Left renal cortex interstitium (tissue), 4 donors: ENCODE measurements at regions not wholly inside any gene's neighbourhood (a gene's known extent, or its start where the extent isn't known, plus 50 kb on each side); places are given as distances from the start of the nearest gene placed in this dataset.
"Not testable (repeated sequence)": the region's sequence is repeated elsewhere in the genome, so short reads cannot be mapped to it uniquely, and the experiment has no call there.

Experiments
- DNase-seq, 4 donors: peaks; one replicate each; pipeline ENCODE4 v3.0.0-alpha.2; 2013; ENCODE audit warnings: low read depth in 4 of 4, low spot score in 2 of 4, missing footprints in 1 of 4

GRCh38 chr3:163504974-163505373, 1573.3 kb downstream of the SI start:
- no peak for DNase-seq

GRCh38 chr3:163499736-163500219, 1578.5 kb downstream of the SI start:
- DNase-seq: not testable (repeated sequence)

GRCh38 chr3:163498842-163499735, 1579.2 kb downstream of the SI start:
- not testable (repeated sequence) for DNase-seq

GRCh38 chr3:163491714-163492113, 1586.6 kb downstream of the SI start:
- no peak for DNase-seq

DNA sequence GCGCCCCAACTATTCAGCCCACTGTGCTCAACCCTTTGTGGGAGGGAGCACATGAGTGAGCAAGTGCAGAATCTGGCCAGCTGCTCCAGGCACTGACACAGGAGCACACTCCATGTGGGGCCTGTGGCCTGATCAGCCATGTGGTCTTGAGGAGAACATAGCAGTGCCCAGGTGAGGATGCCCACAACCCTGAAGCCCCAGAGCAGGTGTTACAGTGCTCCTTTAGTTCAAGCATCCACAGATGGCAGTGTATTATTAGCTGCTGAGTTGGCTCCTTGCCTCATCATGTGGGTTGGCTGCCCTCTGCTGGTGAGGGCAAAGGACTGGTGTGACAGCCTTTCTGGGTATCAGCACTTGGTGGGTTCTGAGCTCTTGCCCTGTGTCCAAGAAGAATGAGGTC, 1588.2 kb downstream of the SI start:
- no peak for DNase-seq

GRCh38 chr3:163482695-163483094, 1595.6 kb downstream of the SI start:
- DNase-seq: no peak

GRCh38 chr3:163481738-163482137, 1596.6 kb downstream of the SI start:
- DNase-seq: no peak

DNA sequence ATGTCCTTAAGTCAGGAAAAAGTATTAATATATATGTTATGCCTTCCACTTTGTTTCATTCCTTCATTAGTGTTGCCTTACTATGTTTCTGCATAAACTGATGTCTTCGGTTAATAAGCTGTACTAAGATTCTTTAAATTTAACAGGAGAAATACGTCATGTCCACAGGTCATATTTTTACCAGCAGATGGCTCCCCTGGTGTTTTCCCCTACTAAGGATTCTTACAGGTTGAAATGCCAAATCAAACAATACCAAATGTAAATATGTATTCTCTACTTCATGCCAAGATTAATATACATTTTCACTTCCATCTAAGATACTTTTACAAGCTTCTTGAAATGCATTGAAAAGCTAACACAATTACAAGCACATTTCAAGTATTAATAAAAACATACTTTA, 1602.1 kb downstream of the SI start:
- no peak for DNase-seq

- no peak for DNase-seq
Observed at GRCh38 chr3:163474766-163475165, 1603.5 kb downstream of the SI start.

- DNase-seq: no peak
Observed at GRCh38 chr3:163468531-163469335, 1609.6 kb downstream of the SI start.

- no peak for DNase-seq
Observed at GRCh38 chr3:163462446-163462845, 1615.8 kb downstream of the SI start.

DNA sequence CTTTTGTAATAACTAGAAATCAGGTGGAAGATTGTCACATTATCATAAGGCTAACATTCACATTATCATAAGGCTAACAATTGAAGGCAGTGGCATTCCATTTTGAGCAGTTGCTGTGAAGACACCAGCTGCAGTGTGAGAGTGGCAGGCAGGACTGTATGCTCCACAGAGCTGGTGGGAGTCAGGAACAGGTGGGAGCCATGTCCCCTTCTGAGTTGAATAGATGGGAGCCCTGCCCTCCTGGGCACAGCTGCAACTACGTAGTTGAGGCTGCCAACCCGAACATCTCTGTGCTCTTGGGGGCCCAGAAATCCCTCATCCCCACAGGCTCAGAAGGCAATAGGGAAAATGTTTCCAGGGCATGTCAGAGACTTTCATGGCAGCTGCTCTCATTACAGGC, 1627.6 kb downstream of the SI start:
- no peak for DNase-seq

DNA sequence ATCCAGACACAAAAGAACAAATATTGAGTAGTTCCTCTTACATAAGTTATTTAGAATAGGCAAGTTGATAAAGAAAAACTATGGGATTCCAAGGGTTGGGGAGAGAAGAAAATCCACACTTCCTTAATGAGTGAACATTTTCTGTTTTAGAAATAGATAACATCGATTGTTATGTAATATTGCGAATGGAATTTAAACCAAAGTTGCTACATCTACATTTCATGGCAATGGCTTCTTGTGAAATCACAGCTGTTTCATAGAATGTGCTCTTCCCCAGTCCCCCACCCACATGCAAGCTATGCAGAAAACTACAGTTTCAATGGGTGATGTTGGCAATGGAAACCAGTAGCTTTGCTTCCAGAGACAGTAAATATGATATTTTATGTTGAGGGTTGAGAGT, 1639.5 kb downstream of the SI start:
- no peak for DNase-seq

DNA sequence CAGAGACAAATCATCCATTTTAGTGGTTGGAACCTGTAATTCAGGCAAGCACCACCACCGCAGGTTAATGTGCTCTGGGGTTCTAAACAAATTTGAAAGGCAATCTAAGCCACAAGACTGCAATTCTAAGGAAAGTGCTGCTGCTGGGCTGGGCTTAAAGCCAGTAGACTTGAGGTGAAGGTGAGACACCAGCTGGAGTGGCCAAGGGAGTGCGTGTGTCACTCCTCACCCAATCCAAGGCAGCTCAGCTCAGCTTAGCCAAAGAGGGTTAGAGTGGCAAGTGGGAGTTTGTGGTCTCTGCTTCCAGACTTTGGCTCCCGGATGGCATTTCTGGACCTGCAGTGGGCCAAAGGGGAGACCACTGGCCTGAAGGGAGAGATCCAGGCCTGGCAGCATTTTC, 1655.6 kb downstream of the SI start:
- no peak for DNase-seq

- DNase-seq: no peak
Observed at GRCh38 chr3:163391407-163392181, 1686.7 kb downstream of the SI start.

DNA sequence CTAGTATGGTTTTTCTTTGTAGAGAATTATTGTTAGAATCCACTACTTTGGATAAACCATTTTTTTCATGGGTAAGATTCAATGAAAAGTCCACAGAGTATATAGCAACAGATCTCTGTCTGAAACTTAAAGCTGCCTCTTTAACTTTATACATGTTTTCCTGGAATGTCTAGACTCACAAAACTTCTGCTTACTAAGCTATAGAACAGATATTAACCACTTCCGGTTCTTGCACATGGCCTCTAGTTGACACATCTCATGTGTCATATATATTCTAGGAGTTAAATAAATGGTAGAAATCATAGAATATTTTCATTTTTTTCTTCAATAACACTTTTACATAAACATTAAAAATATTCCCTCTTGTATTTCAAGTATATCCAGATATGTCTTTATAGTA, 1693.9 kb downstream of the SI start:
- DNase-seq: no peak

GRCh38 chr3:163382183-163382582, 1696.1 kb downstream of the SI start:
- DNase-seq: no peak

DNA sequence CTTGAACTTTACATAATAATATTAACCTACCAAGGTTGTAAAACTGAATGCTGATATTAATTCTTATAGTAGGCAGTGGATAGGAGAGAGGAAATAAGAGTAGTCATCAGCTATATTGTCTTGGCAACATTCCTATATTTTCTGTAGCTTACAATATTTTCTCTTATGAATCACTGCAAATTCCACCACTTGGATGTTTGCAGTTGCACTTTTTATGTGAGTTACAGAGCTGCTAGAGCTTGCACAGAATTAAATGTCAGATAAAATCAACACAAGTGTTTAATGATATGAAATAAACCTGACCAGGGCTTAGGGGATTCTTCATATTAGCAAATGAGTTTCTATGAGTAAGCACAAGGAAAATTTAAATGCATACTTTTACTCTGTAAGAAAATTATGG, 1710.1 kb downstream of the SI start:
- no peak for DNase-seq

GRCh38 chr3:163364717-163365116, 1713.6 kb downstream of the SI start:
- no peak for DNase-seq

DNA sequence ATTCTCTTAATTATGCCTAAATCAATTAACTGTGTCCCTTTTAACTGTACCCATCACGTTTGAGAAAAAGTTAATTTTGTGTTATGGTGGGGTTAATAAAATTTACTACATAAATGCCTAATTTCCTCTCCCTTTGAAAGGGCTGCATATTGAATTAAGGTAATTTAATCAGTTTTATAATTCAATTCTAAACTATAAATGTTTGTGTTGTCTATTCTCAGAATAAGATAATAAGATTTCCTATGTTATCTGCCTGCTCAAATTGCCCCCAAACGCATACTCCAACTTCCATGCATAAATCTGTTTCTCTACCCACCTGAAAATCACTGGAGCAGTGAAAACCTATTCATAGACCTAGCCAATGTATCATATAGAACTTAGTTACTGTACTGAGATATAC, 1716.1 kb downstream of the SI start:
- DNase-seq: no peak

DNA sequence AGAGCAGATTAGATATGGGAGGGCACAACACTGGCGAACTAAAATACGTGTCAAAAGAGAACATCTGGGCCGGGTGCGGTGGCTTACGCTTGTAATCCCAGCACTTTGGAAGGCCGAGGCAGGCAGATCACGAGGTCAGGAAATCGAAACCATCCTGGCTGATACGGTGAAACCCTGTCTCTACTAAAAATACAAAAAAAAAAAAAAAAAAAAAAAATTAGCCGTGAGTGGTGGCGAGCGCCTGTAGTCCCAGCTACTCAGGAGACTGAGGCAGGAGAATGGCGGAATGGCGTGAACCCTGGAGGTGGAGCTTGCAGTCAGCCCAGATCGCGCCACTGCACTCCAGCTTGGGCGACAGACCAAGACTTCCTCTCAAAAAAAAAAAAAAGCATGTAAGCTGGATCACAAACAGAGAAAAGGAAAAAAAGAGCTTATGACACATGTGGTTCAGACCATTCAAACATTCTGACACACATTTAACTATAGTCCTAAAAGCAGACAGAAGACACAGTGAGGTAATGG, 1716.9 kb downstream of the SI start:
- DNase-seq: not testable (repeated sequence)
